Sigmoid colon (tissue), 4 donors: ENCODE measurements at regions not wholly inside any gene's neighbourhood (a gene's known extent, or its start where the extent isn't known, plus 50 kb on each side); places are given as distances from the start of the nearest gene placed in this dataset.

Source experiments
- CTCF ChIP-seq, 4 experiments: fragments of 450-650 bp in 3 of 4; fragments of 200-600 bp in 1 of 4; IDR thresholded peaks; one replicate each; pipeline ENCODE4 v1.5.1; 2016 to 2019; ENCODE audit warnings: antibody characterized with exemption in 4 of 4, mild to moderate bottlenecking in 3 of 4, moderate library complexity in 2 of 4
- POLR2A ChIP-seq, 2 donors: fragments of 450-650 bp; IDR thresholded peaks; one replicate each; pipeline ENCODE4 v1.6.1; 2016; ENCODE audit warnings: antibody characterized with exemption in 2 of 2, mild to moderate bottlenecking in 2 of 2, moderate library complexity in 2 of 2
- POLR2AphosphoS5 ChIP-seq, 4 donors: sonication (generic); formaldehyde crosslinking; IDR thresholded peaks; one replicate each; pipeline ENCODE4 v1.6.1; 2017; ENCODE audit warnings: antibody characterized with exemption in 4 of 4

DNA sequence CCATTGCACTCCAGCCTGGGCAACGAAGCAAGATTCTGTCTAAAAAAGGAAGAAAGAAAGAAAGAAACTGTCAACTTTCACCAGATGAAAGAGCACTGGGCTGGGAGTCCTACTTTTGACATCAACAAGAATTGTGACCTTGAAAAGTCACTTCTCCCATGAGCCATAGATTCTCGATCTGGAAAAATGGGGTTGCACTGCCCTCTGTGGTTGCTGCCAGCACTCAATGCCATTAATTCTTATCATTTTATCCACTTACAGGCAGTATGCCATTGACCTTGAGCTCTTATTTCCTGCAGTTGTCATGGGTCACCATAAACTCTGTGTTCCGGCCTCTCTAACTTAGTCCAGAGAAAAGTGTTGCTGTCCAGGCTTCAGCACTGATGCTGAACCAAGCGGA, 137.2 kb downstream of the NOC3L start:
- TF ChIP-seq CTCF (IDR thresholded peaks at IDR 0.05), result no peak
- TF ChIP-seq POLR2A (IDR thresholded peaks at IDR 0.05), result no peak
- no peak for TF ChIP-seq POLR2AphosphoS5 (IDR thresholded peaks at IDR 0.05)
